ENCODE measurements at regions not wholly inside any gene's neighbourhood (a gene's known extent, or its start where the extent isn't known, plus 50 kb on each side); places are given as distances from the start of the nearest gene placed in this dataset.

DNA sequence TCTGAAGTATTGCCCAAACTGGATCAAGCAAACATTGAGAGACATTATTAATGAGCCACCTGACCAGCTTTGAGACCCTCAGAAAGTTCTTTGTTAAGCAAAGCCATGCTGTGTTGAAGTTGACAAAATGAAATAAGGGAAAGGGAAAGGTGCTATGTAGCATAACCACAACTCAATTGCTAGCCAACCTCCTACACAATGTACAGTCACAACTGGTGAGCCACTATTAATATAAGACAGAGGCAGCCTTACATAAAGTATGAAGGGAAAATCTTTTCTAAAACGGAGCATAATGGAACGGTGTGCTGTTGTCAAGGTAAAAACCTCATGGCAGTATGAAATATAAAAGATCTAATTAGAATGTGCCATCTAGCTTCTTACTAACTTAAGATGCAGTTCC is 375.8 kb upstream of the ST8SIA4 start:
- TF ChIP-seq LEF1 (IDR thresholded peaks at IDR 0.05; ENCODE audit: borderline replicate concordance) (no peak), BHLHE40 (IDR thresholded peaks at IDR 0.05; ENCODE audit: borderline replicate concordance) (no peak), NFRKB (IDR thresholded peaks at IDR 0.05) (no peak), FOXK2 (IDR thresholded peaks at IDR 0.05) (no peak), CTBP1 (IDR thresholded peaks at IDR 0.05; ENCODE audit: borderline replicate concordance) (no peak)

All from HEK293T (cell line).